ENCODE measurements at regions not wholly inside any gene's neighbourhood (a gene's known extent, or its start where the extent isn't known, plus 50 kb on each side); places are given as distances from the start of the nearest gene placed in this dataset.

- TF ChIP-seq CTCF (IDR thresholded peaks at IDR 0.05; ENCODE audit: insufficient read depth, low read depth, low read length), result no peak
- POLR2A ChIA-PET, result no interaction called here
- no peak for DNase-seq (ENCODE audit: low read depth)
- Histone ChIP-seq H3K36me3 (ENCODE audit: control insufficient read depth, insufficient read depth, low read length) (no peaks in the 10 kb centered on the region), H3K4me3 (ENCODE audit: low read depth, low read length) (no peak overlapping the region), H3K27me3 (ENCODE audit: control insufficient read depth, insufficient read depth, low read length) (no peaks in the 10 kb centered on the region)
- CTCF ChIA-PET, result no interaction called here
Observed at GRCh38 chr14:58725226-58725625, 87.5 kb downstream of the DACT1 start.

- CTCF ChIA-PET, result no interaction called here
- POLR2A ChIA-PET, result no interaction called here
- no peak for TF ChIP-seq CTCF (IDR thresholded peaks at IDR 0.05; ENCODE audit: insufficient read depth, low read depth, low read length)
- DNase-seq (ENCODE audit: low read depth), result no peak
- Histone ChIP-seq H3K27me3 (ENCODE audit: control insufficient read depth, insufficient read depth, low read length) (no peaks in the 10 kb centered on the region), H3K4me3 (ENCODE audit: low read depth, low read length) (no peak overlapping the region), H3K36me3 (ENCODE audit: control insufficient read depth, insufficient read depth, low read length) (no peaks in the 10 kb centered on the region)
Observed at GRCh38 chr14:58725871-58726270, 88.1 kb downstream of the DACT1 start.

GRCh38 chr14:58730792-58731464 is 93.2 kb downstream of the DACT1 start:
- no peak overlapping the region for H3K4me3 ChIP-seq (ENCODE audit: low read depth, low read length)
- no peaks in the 10 kb centered on the region for H3K36me3 ChIP-seq (ENCODE audit: control insufficient read depth, insufficient read depth, low read length)
- H3K27me3 ChIP-seq (ENCODE audit: control insufficient read depth, insufficient read depth, low read length), result no peaks in the 10 kb centered on the region
- DNase-seq (ENCODE audit: low read depth), result peak; percentile 42
- POLR2A ChIA-PET, result no interaction called here
- CTCF ChIA-PET, result interaction anchor here (0.9 kb wide), 1 partner anchor 89 kb away, joined by 3 read pairs; no protein-coding TSS in a partner anchor
- no peak for TF ChIP-seq CTCF (IDR thresholded peaks at IDR 0.05; ENCODE audit: insufficient read depth, low read depth, low read length)

GRCh38 chr14:58731465-58732293 is 93.9 kb downstream of the DACT1 start:
- DNase-seq (ENCODE audit: low read depth), result peak; percentile 99
- TF ChIP-seq CTCF (IDR thresholded peaks at IDR 0.05; ENCODE audit: insufficient read depth, low read depth, low read length), result no peak
- H3K36me3 ChIP-seq (ENCODE audit: control insufficient read depth, insufficient read depth, low read length), result no peaks in the 10 kb centered on the region
- POLR2A ChIA-PET, result no interaction called here
- CTCF ChIA-PET, result no interaction called here
- no peak overlapping the region for H3K4me3 ChIP-seq (ENCODE audit: low read depth, low read length)
- no peaks in the 10 kb centered on the region for H3K27me3 ChIP-seq (ENCODE audit: control insufficient read depth, insufficient read depth, low read length)

- H3K4me3 ChIP-seq (ENCODE audit: low read depth, low read length), result no peak overlapping the region
- H3K36me3 ChIP-seq (ENCODE audit: control insufficient read depth, insufficient read depth, low read length), result no peaks in the 10 kb centered on the region
- ChIA-PET CTCF (no interaction called here), POLR2A (interaction anchor here (0.7 kb wide), 1 partner anchor 480 kb away, joined by 3 read pairs; no protein-coding TSS in a partner anchor)
- no peak for TF ChIP-seq CTCF (IDR thresholded peaks at IDR 0.05; ENCODE audit: insufficient read depth, low read depth, low read length)
- no peaks in the 10 kb centered on the region for H3K27me3 ChIP-seq (ENCODE audit: control insufficient read depth, insufficient read depth, low read length)
- no peak for DNase-seq (ENCODE audit: low read depth)
Observed at GRCh38 chr14:58732387-58732786, 94.6 kb downstream of the DACT1 start.

Measured in BJ (cell line).